T-helper 2 cell treated with Interferon-gamma antibody and Interleukin-4, amounts not matched to agents 100 ng/mL and 5 ng/mL, for 36 hours (primary cell): ENCODE measurements at regions not wholly inside any gene's neighbourhood (a gene's known extent, or its start where the extent isn't known, plus 50 kb on each side); places are given as distances from the start of the nearest gene placed in this dataset.

Experiments
- intact Hi-C: fragments of 100-400 bp; cut with micrococcal nuclease; formaldehyde crosslinking; loops from one replicate; pipeline ENCODE4 v1.15.1; 2023

- intact Hi-C loops: no loop called here
These were observed 1144.0 kb upstream of the NUDT12 start for GRCh38 chr5:104706600-104706999.

DNA sequence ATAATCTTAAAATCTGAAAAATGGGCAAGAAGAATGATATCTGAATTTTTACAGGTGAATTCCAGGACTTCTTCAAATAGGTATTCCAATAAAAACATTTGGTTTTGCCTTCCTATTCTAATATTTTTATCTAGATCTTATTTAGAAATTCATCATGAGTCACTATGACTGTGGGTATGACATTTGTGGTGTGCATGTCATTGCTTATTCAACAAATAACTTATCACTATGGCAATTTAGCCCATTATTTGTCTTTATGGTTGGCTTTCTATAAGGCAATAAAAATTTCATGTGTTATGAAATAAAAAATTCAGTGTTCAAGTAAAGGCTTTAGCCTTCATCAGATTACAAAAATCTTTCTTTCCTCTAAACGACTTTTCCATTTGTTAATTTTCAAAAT is 1139.6 kb upstream of the NUDT12 start:
- intact Hi-C loops: no loop called here

GRCh38 chr5:104699438-104699837 is 1136.8 kb upstream of the NUDT12 start:
- intact Hi-C loops: no loop called here

DNA sequence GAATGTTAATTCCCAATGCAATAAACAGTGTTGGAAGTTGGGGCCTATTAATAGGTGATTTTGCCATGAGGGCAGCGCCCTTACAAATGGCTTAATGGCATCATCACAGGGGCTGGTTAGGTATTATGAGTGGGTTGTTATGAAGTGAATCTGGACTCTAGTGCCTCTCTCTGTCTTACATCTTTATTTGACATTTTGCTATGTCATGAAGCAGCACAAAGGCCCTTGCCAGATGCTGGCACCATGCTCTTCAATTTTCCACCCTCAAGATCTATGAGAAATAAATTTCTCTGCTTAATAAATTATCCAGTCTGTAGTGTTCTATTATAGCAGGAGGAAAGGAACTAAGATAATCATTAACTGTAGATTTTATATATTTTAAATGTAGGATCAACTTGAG is 1098.7 kb upstream of the NUDT12 start:
- intact Hi-C loops: no loop called here

- intact Hi-C loops: no loop called here
These were observed 1096.9 kb upstream of the NUDT12 start for GRCh38 chr5:104659497-104659896.

DNA sequence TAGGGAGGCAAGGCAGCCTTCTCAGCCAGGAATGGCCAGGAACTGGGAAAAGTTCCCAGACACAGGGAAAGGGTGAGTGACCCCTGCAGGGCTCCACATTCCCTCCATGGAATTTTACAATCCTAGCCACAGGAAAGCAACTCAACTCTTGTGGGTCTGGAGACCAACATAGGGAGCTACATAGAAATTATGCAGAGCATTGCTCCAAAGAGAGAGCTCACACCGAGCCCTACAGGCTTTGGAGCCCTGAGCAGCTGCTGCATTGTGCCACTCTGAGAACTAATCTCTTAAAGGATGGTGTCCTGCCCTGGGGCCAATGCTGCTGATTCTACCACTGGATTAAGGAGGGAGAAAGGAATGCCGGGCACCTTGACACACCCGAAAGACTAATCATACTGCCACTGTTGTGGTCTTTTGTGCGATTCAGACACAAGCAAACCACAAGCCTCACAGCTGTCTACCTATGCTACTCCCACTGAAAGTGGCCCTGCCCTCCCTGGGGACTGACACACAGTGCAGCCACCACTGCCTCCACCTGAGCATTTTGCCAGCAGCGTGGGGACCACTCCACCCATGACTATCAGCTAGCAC is 1089.8 kb upstream of the NUDT12 start:
- intact Hi-C loops: no loop called here

DNA sequence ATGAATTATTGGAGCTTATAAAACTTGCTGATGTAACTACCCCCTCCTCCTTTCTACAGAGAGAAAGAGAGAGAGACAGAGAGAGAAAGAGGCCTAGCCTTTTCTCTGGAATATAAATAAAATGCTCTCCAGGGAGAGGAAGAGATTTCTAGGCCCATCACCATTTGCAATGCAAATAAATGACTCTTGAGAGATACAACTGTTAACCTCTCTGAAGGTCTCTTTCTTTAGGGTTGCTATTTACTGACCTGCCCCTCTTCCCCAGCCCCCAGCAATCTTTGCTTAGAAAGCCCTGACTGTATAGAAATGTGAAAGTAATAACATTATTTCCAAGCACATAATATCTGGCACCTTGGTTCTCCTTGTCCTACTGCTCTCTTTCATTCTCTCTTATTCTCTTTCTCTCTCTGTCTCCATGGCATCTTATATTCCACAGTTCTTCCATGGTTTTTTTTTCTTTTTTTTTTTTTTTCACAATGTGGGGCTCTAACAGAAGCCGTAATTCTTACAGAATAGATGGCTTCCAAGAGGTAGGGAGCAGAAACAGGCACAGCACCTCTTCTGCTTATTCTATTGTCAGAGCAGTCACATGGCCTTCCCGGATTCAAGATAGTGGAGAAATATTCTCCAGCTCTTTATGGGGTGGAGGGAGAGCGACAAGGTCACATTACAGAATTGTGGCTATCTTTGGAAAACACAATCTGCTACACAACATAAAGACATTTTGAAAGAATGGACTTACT is 1087.9 kb upstream of the NUDT12 start:
- intact Hi-C loops: no loop called here

- intact Hi-C loops: no loop called here
These were observed 1083.8 kb upstream of the NUDT12 start for GRCh38 chr5:104646416-104646815.

- intact Hi-C loops: no loop called here
These were observed 1080.7 kb upstream of the NUDT12 start for GRCh38 chr5:104643320-104643719.

DNA sequence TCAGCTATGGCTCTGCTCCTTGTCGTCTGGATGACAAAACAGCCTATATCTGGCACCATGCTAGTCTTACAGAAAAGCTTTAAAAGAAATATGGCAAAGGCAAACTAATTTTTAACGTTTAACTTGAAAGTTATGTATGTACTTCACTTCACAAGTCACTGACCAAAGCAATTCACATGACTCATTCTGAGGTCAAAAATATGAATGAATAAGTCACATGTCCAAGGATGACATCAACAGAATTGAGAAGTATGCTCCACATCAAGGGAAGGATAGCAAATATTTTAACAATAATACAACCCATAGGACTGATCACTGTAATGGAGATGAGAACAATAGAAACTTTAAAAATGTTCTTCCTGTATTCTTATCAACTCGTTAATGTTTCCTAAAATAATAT is 1072.6 kb upstream of the NUDT12 start:
- intact Hi-C loops: no loop called here

DNA sequence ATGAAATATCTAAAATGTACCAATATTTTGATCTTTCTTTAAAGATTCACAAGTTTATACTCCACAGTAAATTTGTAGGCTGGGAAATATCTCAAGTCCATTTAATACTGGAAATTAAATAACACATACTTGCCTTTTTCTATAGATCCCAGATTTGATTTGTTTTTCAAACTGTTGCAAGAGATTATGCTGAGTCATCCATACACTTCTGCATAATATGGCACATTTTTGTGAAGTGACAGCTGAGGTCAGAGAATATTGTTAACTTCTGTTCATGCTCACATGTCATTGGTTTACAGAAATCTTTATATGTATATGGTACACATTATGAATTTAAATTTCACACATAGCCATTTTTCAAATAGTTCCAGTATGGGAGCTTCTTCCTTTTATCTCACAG is 1066.3 kb upstream of the NUDT12 start:
- intact Hi-C loops: no loop called here

DNA sequence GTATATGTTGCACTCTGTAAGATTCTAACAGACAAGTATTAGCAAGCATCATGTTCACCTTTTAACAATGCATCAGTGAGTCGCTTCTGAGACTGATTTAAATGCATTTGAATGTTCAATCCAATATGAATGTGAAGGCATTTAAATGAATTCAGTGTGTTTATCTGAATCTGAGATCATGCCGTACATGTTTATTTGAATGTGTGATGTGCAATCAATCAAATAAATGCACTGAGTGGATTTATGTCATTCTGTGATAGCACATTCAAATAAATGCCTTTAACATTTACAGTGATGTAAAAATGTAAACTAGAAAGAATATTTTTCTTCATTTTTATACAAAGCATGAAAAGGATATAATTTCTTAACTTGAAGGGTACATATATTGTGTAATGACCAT is 1063.5 kb upstream of the NUDT12 start:
- intact Hi-C loops: no loop called here

DNA sequence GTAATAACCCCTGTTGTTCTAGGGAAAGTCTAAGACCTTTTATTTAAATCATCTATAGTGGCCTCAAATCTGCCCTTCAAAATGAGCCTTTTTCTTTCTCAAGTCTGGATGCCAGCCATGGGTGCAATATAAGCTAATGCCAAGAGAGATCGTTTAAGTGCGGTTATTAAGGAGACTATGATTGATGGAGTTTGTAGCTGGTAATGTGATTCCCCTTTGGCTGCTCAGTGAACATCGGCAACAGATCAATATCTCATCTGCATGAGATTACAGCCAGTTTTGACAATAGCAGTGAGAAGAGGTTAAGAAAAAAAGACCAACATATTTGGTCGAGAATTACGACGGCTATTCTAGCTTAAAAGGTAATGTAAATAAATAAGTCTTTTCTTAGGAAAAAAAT is 1049.4 kb upstream of the NUDT12 start:
- intact Hi-C loops: no loop called here

DNA sequence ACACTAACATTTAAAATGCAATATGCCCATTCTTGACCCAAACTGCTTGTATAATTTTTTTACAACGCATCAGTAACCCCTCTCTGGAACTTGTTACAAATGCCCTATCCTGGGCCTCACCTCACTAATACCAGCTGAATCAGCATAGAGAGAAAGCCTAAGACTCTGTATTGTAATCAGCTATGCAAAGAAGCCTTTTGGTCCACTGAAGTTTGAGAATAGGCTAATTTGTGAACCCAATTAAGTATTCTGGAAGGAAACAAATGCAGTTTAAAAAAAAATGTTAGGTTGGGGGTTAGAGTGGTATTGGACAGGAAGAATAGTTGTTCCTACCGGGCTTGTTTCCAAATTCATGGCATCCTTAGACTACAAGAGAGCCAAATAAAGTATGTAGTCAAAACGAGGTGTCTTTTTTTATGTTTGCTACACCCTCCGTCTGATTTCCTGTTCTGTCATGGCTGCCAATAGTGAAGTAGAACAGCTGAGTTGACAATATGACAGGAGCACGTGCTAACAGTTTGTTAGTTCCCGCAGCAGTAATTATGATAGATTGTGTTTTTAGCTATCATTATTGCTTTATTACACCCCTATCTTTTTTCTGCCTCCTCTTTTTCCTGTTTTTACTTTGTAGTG is 1048.7 kb upstream of the NUDT12 start:
- intact Hi-C loops: no loop called here

DNA sequence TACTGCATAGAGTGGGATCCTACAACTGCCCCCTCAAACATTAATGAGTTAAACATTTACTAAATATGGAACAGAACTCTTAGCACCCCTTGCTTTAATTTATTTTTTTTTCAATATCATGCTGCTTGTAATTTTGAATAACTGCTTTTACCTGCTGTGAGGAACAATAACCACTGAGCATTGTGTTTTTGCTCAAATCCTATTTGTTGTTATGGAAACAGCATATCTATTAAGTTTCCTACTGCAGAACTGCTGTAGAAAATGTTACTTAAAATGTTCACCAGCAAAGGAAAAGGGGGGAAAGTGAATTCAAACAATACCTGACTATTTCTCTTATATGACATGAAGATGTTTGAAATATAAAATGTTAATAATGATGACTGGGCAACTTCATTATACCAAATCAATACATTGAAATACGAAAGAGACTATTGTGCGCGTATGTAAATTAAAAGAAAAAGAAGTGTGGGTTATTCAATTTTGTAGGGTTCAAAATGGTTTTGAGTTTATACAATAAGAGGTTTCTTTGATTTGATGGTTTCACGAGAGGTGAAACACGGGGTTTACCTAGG is 1043.8 kb upstream of the NUDT12 start:
- intact Hi-C loops: no loop called here

- intact Hi-C loops: no loop called here
These were observed 1037.1 kb upstream of the NUDT12 start for GRCh38 chr5:104599726-104600125.

DNA sequence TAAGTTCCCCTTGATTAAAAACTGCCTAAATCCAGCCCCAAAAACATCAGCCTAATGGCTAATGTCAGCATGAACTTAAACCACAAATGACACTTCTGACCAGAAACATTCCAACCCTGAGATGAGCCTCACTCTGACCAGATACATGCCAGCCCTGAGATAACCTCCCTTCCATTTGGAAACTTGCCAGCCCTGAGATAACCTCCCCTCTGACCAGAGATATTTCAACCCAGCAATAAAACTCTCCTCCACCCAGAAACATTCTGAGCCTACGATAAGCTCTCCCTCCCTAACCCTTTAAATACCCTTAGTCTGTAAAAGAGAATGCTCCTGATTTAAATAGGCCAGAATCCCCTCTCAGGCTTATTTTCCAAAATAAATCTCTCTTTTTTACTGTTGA is 1035.7 kb upstream of the NUDT12 start:
- intact Hi-C loops: no loop called here

GRCh38 chr5:104594850-104595249 is 1032.3 kb upstream of the NUDT12 start:
- intact Hi-C loops: no loop called here

GRCh38 chr5:104576677-104577076 is 1014.1 kb upstream of the NUDT12 start:
- intact Hi-C loops: no loop called here

DNA sequence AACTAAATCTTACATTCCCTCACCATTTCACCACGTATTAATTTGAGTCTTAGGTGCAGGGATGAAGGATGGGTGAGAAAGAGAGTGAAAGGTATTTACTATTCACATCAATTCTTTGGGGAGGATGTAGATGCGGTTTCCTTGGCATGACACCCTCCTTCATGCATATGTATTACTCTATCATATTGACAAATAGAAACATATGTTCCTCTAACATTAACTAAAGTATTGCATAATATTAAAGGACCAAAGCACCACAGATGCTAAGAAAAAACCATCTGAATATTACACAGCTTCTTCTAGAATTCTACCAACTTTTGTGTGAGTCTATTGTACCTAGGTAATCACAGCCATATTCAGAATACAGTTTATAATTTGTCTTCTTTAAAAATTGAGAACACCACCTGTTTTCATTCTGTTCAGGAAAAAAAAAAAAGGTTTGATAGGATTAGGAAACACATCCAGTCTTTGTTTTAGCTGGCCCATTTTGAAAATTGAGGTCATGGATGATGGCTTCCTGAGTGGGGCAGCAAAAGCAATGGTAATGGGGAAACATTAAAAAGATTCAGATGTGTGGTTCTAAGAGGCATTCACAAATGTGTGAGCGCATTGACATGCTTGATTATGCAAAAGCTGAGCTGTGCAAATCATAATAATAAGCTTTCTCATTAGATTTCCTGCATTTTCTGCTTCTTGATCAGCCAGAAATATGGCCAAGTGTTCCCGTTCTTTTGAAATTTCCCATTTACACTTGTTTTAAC is 1011.5 kb upstream of the NUDT12 start:
- intact Hi-C loops: no loop called here

- intact Hi-C loops: no loop called here
These were observed 1007.0 kb upstream of the NUDT12 start for GRCh38 chr5:104569621-104570020.

DNA sequence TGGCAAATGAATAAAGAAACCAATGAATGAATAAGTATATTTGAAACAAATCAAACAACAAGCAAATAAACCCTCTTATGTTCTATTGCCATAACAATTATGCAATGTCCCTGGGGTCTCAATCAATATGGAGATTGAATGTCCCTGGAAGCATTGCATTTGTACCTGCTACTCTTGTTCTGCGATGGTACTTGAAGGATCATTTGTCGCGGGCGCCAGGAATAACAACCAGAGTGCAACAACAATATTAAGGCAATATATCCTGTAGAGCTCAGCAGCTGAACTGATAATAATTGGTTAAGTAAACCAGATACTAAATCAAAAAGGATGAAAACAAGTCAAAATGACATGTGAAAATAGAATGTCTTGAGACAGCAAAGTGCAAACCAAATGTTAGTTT is 1001.9 kb upstream of the NUDT12 start:
- intact Hi-C loops: no loop called here
